ENCODE measurements at regions not wholly inside any gene's neighbourhood (a gene's known extent, or its start where the extent isn't known, plus 50 kb on each side); places are given as distances from the start of the nearest gene placed in this dataset.

DNA sequence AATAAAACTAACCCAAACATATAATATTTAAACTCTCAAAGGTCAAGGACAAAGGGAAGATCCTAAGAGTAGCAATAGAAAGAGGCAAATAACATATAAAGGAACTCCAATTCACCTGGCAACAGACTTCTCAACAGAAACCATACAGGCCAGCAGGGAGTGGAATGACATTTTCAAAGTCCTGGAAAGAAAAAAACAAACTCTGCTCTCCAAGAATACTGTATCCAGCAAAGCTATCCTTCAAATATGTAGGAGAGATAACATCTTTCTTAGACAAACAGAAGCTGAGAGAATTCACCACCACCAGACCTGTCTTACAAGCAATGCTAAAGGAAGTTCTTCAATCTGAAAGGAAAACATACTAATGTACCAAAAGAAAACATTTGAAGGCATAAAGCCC, 51.5 kb upstream of the TMEM158 start:
- peaks cover 25% of the 10 kb centered on the region for H3K9me3 ChIP-seq (ENCODE audit: insufficient read depth, low read length)
- no peaks in the 10 kb centered on the region for H3K4me1 ChIP-seq (ENCODE audit: insufficient read depth, insufficient read length)
- no peaks in the 10 kb centered on the region for H3K36me3 ChIP-seq (ENCODE audit: insufficient read depth, insufficient read length, low read length)
- no peak overlapping the region for H3K9ac ChIP-seq (ENCODE audit: insufficient read length, low read depth)
- H3K27me3 ChIP-seq (ENCODE audit: insufficient read depth, insufficient read length), result no peaks in the 10 kb centered on the region
- DNase-seq (ENCODE audit: low read depth, low spot score), result no peak
- no peak overlapping the region for H3K4me3 ChIP-seq (ENCODE audit: insufficient read length, low read depth)
- no peak for TF ChIP-seq ZNF274 (IDR thresholded peaks at IDR 0.05; ENCODE audit: low read depth, low read length)
- no peak for TF ChIP-seq SUZ12 (IDR thresholded peaks at IDR 0.05; ENCODE audit: extremely low read depth, insufficient read depth, insufficient read length)
- no peak for TF ChIP-seq YY1 (IDR thresholded peaks at IDR 0.05; ENCODE audit: insufficient read depth, insufficient read length)

DNA sequence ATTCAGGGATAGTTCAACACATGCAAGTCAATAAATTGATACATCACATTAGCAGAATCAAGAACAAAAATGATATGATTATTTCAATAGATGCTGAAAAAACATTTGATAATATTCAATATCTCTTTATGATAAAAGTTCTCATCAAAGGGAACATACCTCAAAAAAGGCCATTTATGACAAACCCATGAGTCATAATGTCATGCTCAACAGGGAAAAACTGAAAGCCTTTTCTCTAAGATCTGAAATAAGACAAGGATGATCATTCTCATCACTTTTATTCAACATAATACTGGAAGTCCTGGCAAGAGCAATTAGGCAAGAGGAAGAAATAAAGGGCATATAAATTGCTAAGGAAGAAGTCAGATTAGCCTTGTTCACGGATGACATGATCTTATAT, 54.1 kb upstream of the TMEM158 start:
- Histone ChIP-seq H3K9me3 (ENCODE audit: insufficient read depth, low read length) (peaks cover 25% of the 10 kb centered on the region), H3K9ac (ENCODE audit: insufficient read length, low read depth) (no peak overlapping the region), H3K36me3 (ENCODE audit: insufficient read depth, insufficient read length, low read length) (no peaks in the 10 kb centered on the region), H3K4me1 (ENCODE audit: insufficient read depth, insufficient read length) (no peaks in the 10 kb centered on the region), H3K4me3 (ENCODE audit: insufficient read length, low read depth) (no peak overlapping the region), H3K27me3 (ENCODE audit: insufficient read depth, insufficient read length) (no peaks in the 10 kb centered on the region)
- no peak for DNase-seq (ENCODE audit: low read depth, low spot score)
- TF ChIP-seq SUZ12 (IDR thresholded peaks at IDR 0.05; ENCODE audit: extremely low read depth, insufficient read depth, insufficient read length) (no peak), YY1 (IDR thresholded peaks at IDR 0.05; ENCODE audit: insufficient read depth, insufficient read length) (no peak), ZNF274 (IDR thresholded peaks at IDR 0.05; ENCODE audit: low read depth, low read length) (no peak)

DNA sequence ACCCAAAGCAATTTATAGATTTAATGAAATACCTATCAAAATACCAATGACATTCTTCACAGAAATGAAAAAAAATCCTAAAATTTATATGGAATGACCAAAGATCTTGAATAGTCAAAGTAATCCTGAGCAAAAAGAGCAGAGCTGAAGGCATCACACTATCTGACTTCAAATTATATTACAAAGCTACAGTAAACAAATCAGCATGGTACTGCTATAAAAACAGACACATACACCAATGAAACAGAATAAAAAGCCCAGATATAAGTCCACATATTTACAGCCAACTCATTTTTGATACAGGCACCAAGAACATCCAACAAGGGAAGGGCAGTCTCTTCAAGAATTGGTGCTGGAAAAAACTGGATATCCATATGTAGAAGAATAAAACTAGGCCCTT, 54.9 kb upstream of the TMEM158 start:
- Histone ChIP-seq H3K4me3 (ENCODE audit: insufficient read length, low read depth) (no peak overlapping the region), H3K27me3 (ENCODE audit: insufficient read depth, insufficient read length) (no peaks in the 10 kb centered on the region), H3K9ac (ENCODE audit: insufficient read length, low read depth) (no peak overlapping the region), H3K36me3 (ENCODE audit: insufficient read depth, insufficient read length, low read length) (no peaks in the 10 kb centered on the region), H3K9me3 (ENCODE audit: insufficient read depth, low read length) (peaks cover 25% of the 10 kb centered on the region), H3K4me1 (ENCODE audit: insufficient read depth, insufficient read length) (no peaks in the 10 kb centered on the region)
- TF ChIP-seq YY1 (IDR thresholded peaks at IDR 0.05; ENCODE audit: insufficient read depth, insufficient read length) (no peak), SUZ12 (IDR thresholded peaks at IDR 0.05; ENCODE audit: extremely low read depth, insufficient read depth, insufficient read length) (no peak), ZNF274 (IDR thresholded peaks at IDR 0.05; ENCODE audit: low read depth, low read length) (no peak)
- DNase-seq (ENCODE audit: low read depth, low spot score), result no peak

DNA sequence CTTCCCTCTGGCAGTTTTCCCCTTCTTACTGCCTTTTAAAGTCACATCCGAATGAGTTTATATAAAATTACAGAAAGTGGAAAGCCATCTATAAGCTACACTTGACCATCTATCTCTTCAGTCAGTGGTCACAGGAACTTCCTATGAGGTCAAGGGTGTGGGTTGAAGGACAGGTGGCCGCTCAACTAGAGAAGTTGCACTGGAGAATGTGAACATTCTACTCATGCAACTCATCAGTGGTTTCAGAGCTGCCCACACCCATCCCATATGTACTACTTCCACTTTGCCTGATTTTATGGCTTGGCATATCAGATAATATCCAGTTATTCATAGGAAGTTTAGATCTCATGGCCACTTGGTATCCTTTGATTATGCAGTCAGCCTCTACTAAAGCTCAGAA, 57.4 kb upstream of the TMEM158 start:
- peaks cover 18% of the 10 kb centered on the region for H3K9me3 ChIP-seq (ENCODE audit: insufficient read depth, low read length)
- no peak overlapping the region for H3K9ac ChIP-seq (ENCODE audit: insufficient read length, low read depth)
- no peaks in the 10 kb centered on the region for H3K36me3 ChIP-seq (ENCODE audit: insufficient read depth, insufficient read length, low read length)
- TF ChIP-seq YY1 (IDR thresholded peaks at IDR 0.05; ENCODE audit: insufficient read depth, insufficient read length) (no peak), ZNF274 (IDR thresholded peaks at IDR 0.05; ENCODE audit: low read depth, low read length) (no peak)
- H3K4me3 ChIP-seq (ENCODE audit: insufficient read length, low read depth), result no peak overlapping the region
- DNase-seq (ENCODE audit: low read depth, low spot score), result no peak
- no peaks in the 10 kb centered on the region for H3K4me1 ChIP-seq (ENCODE audit: insufficient read depth, insufficient read length)
- H3K27me3 ChIP-seq (ENCODE audit: insufficient read depth, insufficient read length), result no peaks in the 10 kb centered on the region

DNA sequence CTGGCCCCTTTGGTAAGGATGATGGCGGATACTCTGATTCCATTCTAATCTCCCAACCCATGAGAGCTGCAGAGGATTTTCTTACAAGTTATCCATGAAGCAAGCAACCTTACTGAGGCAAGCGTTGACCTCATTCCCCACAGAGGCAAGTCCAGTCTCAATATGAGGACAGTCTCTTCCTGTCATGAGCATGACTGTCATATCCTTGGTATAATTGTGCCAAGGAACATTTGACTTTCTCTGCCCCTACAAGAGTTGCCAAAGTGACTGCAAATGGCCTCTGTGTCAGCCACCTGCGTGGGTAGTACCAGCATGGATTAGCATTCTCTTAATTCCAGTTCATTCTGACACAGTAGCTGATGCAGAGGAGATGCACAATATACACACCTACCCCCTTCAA, 71.2 kb upstream of the TMEM158 start:
- no peak overlapping the region for H3K4me3 ChIP-seq (ENCODE audit: insufficient read length, low read depth)
- peaks cover 12% of the 10 kb centered on the region for H3K9me3 ChIP-seq (ENCODE audit: insufficient read depth, low read length)
- no peak overlapping the region for H3K9ac ChIP-seq (ENCODE audit: insufficient read length, low read depth)
- TF ChIP-seq YY1 (IDR thresholded peaks at IDR 0.05; ENCODE audit: insufficient read depth, insufficient read length) (no peak), SUZ12 (IDR thresholded peaks at IDR 0.05; ENCODE audit: extremely low read depth, insufficient read depth, insufficient read length) (no peak), ZNF274 (IDR thresholded peaks at IDR 0.05; ENCODE audit: low read depth, low read length) (no peak)
- no peak for DNase-seq (ENCODE audit: low read depth, low spot score)
- H3K4me1 ChIP-seq (ENCODE audit: insufficient read depth, insufficient read length), result no peaks in the 10 kb centered on the region
- H3K27me3 ChIP-seq (ENCODE audit: insufficient read depth, insufficient read length), result no peaks in the 10 kb centered on the region
- no peaks in the 10 kb centered on the region for H3K36me3 ChIP-seq (ENCODE audit: insufficient read depth, insufficient read length, low read length)

DNA sequence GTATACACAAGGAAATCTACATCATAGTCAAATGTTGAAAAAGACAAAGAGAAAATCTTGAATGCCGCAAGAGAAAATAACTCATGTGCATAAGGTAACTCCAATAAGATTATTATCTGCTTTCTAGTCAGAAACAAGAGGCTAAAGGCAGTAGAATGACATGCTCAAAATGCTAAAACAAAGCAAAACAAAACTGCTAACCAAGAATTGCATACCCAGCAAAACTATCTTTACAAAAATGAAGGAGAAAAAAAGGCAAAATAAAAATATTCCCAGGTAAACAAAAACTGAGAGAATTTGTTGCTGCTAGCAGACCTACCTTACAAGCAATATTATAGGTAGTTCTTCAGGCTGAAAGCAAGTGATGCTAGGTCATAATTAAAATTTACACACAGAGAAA, 76.4 kb upstream of the TMEM158 start:
- Histone ChIP-seq H3K4me1 (ENCODE audit: insufficient read depth, insufficient read length) (no peaks in the 10 kb centered on the region), H3K9ac (ENCODE audit: insufficient read length, low read depth) (no peak overlapping the region), H3K9me3 (ENCODE audit: insufficient read depth, low read length) (peaks cover 26% of the 10 kb centered on the region), H3K27me3 (ENCODE audit: insufficient read depth, insufficient read length) (no peaks in the 10 kb centered on the region), H3K4me3 (ENCODE audit: insufficient read length, low read depth) (no peak overlapping the region), H3K36me3 (ENCODE audit: insufficient read depth, insufficient read length, low read length) (no peaks in the 10 kb centered on the region)
- TF ChIP-seq SUZ12 (IDR thresholded peaks at IDR 0.05; ENCODE audit: extremely low read depth, insufficient read depth, insufficient read length) (no peak), YY1 (IDR thresholded peaks at IDR 0.05; ENCODE audit: insufficient read depth, insufficient read length) (no peak), ZNF274 (IDR thresholded peaks at IDR 0.05; ENCODE audit: low read depth, low read length) (no peak)
- no peak for DNase-seq (ENCODE audit: low read depth, low spot score)

DNA sequence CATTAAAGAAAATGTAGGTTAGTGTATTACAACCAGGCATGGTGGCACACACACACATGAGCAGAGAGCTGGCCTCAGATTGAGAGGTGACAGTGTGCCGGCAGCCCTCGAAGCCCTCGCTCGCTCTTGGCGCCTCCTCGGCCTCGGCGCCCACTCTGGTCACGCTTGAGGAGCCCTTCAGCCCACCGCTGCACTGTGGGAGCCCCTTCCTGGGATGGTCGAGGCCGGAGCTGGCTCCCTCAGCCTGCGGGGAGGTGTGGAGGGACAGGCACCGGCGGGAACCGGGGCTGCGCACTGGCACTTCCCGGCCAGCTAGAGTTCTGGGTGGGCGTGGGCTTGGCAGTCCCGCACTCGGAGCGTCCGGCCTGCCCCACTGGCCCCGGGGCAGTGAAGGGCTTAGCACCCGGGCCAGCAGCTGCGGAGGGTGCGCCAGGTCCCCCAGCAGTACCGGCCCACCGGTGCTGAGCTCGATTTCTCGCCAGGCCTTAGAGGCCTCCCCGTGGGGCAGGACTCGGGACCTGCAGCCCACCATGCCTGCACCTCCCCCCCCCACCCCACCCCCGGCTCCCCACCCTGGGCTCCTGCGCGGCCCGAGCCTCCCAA, 80.4 kb upstream of the TMEM158 start:
- TF ChIP-seq SUZ12 (IDR thresholded peaks at IDR 0.05; ENCODE audit: extremely low read depth, insufficient read depth, insufficient read length) (no peak), YY1 (IDR thresholded peaks at IDR 0.05; ENCODE audit: insufficient read depth, insufficient read length) (no peak), ZNF274 (IDR thresholded peaks at IDR 0.05; ENCODE audit: low read depth, low read length) (no peak)
- no peaks in the 10 kb centered on the region for H3K27me3 ChIP-seq (ENCODE audit: insufficient read depth, insufficient read length)
- peaks cover 25% of the 10 kb centered on the region for H3K9me3 ChIP-seq (ENCODE audit: insufficient read depth, low read length)
- peaks cover 3% of the 10 kb centered on the region for H3K4me1 ChIP-seq (ENCODE audit: insufficient read depth, insufficient read length)
- H3K36me3 ChIP-seq (ENCODE audit: insufficient read depth, insufficient read length, low read length), result no peaks in the 10 kb centered on the region
- no peak for DNase-seq (ENCODE audit: low read depth, low spot score)
- H3K9ac ChIP-seq (ENCODE audit: insufficient read length, low read depth), result no peak overlapping the region
- no peak overlapping the region for H3K4me3 ChIP-seq (ENCODE audit: insufficient read length, low read depth)

Measured in NT2/D1 (cell line).